ENCODE measurements at regions not wholly inside any gene's neighbourhood (a gene's known extent, or its start where the extent isn't known, plus 50 kb on each side); places are given as distances from the start of the nearest gene placed in this dataset.
"Not testable (repeated sequence)": the region's sequence is repeated elsewhere in the genome, so short reads cannot be mapped to it uniquely, and the experiment has no call there.

DNA sequence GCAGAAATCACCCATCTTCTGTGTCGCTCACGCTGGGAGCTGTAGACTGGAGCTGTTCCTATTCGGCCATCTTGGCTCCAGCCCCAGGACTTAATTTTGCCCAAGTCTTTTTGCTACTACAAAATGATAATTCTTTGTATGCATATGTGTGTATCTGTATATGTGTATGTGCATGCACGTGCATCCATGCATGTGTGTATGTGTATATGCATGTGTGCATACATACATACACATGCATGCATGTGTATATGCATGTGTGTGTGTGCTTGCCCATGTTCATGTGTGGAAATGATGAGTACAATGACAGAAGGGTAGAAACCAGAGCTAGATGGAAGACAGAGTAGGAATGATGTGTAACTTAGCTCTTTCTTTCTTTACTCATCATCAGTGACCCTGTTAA, 497.9 kb upstream of the SPRED2 start:
- TF ChIP-seq CTCF (IDR thresholded peaks at IDR 0.05; ENCODE audit: insufficient read depth, low read length, poor library complexity, severe bottlenecking): no peak
- H3K36me3 ChIP-seq (ENCODE audit: control insufficient read depth, insufficient read depth, low read length): no peaks in the 10 kb centered on the region
- no peak for DNase-seq (ENCODE audit: low read depth)
- no peaks in the 10 kb centered on the region for H3K27me3 ChIP-seq (ENCODE audit: control insufficient read depth, insufficient read depth, low read length)
- no peak overlapping the region for H3K4me3 ChIP-seq (ENCODE audit: low read depth, low read length)

DNA sequence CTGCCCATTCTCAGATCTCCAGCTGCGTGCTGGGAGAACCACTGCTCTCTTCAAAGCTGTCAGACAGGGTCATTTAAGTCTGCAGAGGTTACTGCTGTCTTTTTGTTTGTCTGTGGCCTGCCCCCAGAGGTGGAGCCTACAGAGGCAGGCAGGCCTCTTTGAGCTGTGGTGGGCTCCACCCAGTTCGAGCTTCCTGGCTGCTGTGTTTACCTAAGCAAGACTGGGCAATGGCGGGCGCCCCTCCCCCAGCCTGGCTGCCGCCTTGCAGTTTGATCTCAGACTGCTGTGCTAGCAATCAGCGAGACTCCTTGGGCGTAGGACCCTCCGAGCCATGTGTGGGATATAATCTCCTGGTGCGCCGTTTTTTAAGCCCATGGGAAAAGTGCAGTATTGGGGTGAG, 497.3 kb upstream of the SPRED2 start:
- not testable (repeated sequence) for DNase-seq (ENCODE audit: low read depth); H3K4me3 ChIP-seq (ENCODE audit: low read depth, low read length); H3K27me3 ChIP-seq (ENCODE audit: control insufficient read depth, insufficient read depth, low read length); H3K36me3 ChIP-seq (ENCODE audit: control insufficient read depth, insufficient read depth, low read length)

DNA sequence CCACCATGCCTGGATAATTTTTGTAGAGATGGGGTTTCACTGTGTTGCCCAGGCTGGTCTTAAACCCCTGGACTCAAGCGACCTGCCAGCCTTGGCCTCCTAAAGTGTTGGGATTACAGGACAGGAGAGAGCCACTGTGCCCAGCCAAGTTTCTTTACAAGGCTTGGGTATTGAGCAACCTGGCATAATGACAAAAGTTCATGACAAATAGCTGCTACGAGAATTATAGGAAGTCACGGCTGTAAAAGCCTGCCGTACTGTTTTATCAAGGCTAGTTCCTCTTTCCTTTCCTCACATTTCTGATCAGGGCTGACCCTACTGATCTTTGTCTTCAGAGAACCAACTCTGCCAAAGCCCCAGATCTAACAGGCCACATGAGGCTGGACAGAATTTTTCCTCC, 490.4 kb upstream of the SPRED2 start:
- H3K36me3 ChIP-seq (ENCODE audit: control insufficient read depth, insufficient read depth, low read length): no peaks in the 10 kb centered on the region
- H3K27me3 ChIP-seq (ENCODE audit: control insufficient read depth, insufficient read depth, low read length): no peaks in the 10 kb centered on the region
- DNase-seq (ENCODE audit: low read depth): no peak
- TF ChIP-seq CTCF (IDR thresholded peaks at IDR 0.05; ENCODE audit: insufficient read depth, low read length, poor library complexity, severe bottlenecking): no peak
- H3K4me3 ChIP-seq (ENCODE audit: low read depth, low read length): no peak overlapping the region

DNA sequence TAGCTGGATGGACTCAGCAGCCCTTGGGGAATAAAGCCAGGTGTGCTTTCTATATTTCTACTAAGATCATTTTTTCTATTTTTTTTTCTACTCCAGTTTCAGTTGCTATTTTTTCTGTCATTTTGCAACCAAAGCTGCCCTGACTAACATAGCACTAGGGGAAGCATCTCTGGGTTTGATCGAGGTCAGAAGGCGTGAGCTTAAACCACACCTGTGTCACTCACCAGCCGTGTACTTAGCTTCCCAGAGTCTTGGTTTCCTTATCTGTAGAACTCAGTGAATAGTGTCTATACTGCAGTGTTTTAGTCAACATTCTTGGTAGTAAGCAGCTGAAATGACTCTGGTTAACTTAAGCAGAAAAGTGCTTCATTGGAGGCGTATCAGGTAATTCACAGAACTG, 489.6 kb upstream of the SPRED2 start:
- no peak for TF ChIP-seq CTCF (IDR thresholded peaks at IDR 0.05; ENCODE audit: insufficient read depth, low read length, poor library complexity, severe bottlenecking)
- H3K36me3 ChIP-seq (ENCODE audit: control insufficient read depth, insufficient read depth, low read length): no peaks in the 10 kb centered on the region
- no peak for DNase-seq (ENCODE audit: low read depth)
- H3K4me3 ChIP-seq (ENCODE audit: low read depth, low read length): no peak overlapping the region
- no peaks in the 10 kb centered on the region for H3K27me3 ChIP-seq (ENCODE audit: control insufficient read depth, insufficient read depth, low read length)

- no peak for TF ChIP-seq CTCF (IDR thresholded peaks at IDR 0.05; ENCODE audit: insufficient read depth, low read length, poor library complexity, severe bottlenecking)
- Histone ChIP-seq H3K4me3 (ENCODE audit: low read depth, low read length) (no peak overlapping the region), H3K36me3 (ENCODE audit: control insufficient read depth, insufficient read depth, low read length) (no peaks in the 10 kb centered on the region), H3K27me3 (ENCODE audit: control insufficient read depth, insufficient read depth, low read length) (no peaks in the 10 kb centered on the region)
- DNase-seq (ENCODE audit: low read depth): no peak
Observed at GRCh38 chr2:65921116-65921515, 488.7 kb upstream of the SPRED2 start.

GRCh38 chr2:65920659-65921058, 488.3 kb upstream of the SPRED2 start:
- Histone ChIP-seq H3K36me3 (ENCODE audit: control insufficient read depth, insufficient read depth, low read length) (no peaks in the 10 kb centered on the region), H3K4me3 (ENCODE audit: low read depth, low read length) (no peak overlapping the region), H3K27me3 (ENCODE audit: control insufficient read depth, insufficient read depth, low read length) (no peaks in the 10 kb centered on the region)
- no peak for DNase-seq (ENCODE audit: low read depth)
- TF ChIP-seq CTCF (IDR thresholded peaks at IDR 0.05; ENCODE audit: insufficient read depth, low read length, poor library complexity, severe bottlenecking): no peak

Measured in kidney epithelial cell (primary cell).